GM04503 (cell line): ENCODE measurements at regions not wholly inside any gene's neighbourhood (a gene's known extent, or its start where the extent isn't known, plus 50 kb on each side); places are given as distances from the start of the nearest gene placed in this dataset.

ENCODE experiments used
- DNase-seq: peaks from one replicate; pipeline ENCODE4 v3.0.0-alpha.2; 2012; ENCODE audit warnings: low read depth

DNA sequence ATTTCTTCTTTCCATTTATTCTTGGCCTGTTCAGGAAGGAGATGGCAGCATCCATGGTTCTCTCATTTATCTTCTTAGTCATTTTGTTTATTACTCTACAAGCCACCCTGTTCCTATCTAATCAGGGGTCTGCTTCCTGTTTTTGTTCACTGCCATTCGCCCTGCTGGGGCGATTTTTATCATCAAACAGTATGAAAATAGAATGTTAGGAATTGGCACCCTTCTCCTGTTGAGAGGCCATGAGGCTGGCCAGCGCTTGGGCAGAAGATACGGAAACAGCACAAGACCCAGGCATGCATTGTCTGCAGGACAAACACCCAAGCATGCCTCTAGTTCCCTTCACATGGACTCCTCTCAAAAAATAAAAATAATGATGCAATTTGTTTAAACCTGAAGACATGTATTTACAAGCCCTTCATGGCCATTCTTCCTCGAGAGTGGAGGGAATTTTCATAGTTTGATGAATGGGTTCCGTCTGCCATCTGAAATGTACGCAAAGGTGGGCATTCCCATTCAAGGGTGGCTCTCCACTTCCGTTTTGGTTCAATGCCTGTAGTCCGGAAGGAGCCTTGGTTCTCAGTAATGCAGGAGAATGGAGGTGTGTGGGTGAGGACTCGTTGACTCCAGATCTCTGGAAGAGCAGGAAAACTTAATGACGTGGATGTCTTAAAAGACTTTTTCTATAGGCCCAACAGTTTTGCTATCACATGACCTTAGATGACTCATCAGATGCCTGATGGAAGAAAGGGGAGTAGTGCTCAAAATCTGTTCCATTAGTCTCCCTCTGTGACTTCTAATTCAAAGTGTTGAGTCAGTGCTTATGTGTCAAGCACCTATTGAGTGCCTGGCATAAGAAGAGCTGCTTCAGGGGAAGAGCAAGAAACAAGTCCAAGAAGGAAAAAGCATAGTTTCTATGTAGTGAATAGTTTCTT, 252.4 kb upstream of the TBX3 start:
- DNase-seq = no peak

DNA sequence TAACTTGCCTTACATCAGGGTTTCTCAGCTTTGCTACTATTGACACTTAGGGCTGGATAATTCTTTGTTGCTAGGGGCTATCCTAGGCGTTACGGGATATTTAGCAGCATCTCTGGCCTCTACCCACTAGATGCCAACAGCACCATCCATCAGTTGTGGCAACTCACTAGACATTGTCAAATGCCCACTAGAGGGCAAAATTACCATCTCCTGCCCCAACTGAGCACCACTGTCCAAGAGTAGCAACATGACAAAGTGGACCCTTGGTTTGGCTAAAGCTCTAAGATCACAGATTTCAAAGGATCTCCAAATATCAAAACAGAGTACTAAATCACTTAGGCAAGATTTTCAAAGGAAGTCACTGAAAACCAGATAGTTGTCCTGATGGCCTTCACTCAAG, 251.7 kb upstream of the TBX3 start:
- DNase-seq = no peak

DNA sequence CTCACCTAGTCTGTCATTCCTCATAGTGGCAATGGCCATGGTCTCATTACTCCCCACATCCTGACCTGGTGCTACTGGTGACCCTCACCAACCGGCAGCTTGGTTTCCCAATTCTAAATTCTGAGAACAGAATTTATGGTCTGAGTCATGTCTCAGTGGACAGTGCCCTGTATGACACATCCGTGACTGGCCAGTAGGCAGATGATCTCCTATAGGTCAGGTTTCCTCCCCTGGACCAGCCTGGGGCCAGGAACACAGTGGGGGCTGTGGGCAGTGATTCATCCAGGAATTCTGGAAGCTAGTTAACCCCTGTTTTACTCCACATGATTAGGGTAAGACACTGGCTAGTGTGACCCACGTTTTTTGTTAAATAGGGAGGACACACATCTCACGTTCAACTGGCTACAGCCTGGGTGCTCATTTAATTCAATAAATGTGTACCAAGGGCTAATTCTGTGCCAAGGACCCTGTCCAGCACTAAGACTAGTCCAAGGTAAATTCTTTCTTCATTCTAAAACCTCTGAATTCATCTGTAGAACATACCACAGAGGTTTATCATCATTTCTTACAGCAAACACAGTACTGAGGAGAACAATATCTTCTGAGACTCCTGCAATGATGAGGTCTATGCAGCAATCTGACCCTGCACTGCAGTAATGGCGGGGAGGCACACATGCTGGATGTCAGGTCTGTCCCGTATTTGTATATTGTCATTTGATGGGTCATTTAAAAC, 249.6 kb upstream of the TBX3 start:
- peak; percentile 86 for DNase-seq

DNA sequence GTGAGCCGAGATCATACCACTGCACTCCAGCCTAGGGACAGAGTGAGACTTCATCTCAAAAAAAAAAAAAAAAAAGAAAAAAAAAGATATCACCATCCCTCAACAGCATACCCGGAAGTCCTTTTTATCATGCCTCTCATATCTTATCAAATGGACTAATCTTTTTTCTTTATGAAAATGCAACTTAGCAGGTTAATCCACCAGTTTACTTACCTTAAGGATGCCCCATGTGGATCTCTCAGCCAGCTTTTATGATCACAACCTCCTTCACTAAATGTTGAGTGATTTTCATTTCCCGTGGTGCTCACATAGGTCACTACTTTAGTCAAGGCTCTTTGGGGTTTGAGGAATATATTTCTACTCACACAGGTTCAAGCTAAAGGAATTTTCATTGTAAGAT, 248.8 kb upstream of the TBX3 start:
- DNase-seq = no peak

DNA sequence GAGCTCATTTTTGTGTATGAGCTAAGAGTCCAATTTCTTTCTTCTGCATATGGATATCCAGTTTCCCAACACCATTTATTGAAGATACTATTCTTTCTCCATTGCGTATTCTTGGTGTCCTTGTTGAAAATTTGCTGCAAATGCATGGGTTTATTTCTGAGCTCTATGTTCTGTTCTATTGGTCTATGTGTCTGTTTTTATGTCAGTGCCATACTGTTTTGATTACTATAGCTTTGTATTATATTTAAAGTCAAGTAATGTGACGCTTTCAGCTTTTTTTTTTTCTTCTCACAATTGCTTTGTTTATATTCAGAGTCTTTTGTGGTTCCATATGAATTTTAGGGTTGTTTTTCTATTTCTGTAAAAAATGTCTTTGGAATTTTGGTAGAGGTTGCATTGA, 247.1 kb upstream of the TBX3 start:
- DNase-seq = no peak

DNA sequence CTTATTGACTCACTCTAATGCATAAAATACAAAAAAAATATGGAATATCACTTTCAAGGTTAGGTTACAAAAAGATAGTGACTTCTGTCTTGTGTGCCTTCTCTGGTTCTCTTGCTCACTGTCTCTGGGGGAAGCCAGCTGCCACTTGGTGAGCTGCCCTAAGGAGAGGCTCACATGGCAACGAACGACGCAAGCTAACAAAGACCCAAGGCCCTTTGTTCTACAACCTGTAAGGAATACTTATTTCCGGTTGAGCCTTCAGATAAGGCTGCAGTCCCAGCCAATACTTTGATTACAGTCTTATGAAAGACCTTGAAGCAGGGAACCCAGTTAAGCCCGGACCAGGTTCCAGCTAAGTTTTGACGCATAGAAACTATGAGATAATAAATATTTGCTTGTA, 242.4 kb upstream of the TBX3 start:
- DNase-seq = no peak

DNA sequence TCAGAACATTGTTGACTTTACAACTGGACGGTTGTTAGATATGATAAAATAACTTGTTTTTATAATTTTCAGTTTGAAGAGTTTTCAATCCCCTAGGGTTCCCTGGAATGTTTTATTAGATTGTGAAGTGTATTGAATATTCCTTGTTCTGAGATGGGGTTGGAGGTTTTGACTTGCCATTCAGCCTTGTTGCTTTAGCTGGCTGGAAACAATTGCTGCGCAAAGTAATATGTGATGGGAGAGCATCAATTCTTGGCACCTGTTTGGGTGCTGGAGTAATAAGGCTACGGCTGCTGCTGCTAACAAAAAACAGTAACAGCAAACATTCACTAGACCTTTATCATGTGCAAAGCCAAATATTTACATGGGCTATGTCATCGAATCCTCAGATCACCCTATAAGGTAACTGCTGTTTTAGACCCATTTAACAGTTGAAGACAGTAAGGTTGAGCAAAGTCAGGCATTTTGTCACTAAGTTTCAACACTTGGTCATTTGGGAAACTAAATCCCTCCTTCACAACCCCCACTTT, 241.0 kb upstream of the TBX3 start:
- DNase-seq = no peak

DNA sequence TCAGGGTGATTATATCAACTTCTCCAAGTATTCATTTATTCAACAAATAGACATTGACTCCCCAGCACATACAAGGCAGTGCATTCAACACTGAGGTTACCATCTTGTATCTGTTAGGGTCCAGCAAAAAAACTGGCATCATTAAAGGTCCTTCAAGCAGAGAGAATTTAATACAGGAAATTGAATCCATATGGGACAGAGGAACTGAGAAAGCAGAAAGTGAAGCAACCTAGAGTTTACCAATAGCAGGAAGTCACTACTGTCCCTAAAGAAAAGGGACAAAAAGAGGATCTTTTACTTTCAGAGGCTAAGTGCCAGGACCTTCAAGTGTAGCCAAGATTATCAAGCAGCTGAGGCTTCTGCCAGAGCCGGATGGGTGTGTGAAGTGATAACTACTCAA, 237.8 kb upstream of the TBX3 start:
- DNase-seq = no peak

DNA sequence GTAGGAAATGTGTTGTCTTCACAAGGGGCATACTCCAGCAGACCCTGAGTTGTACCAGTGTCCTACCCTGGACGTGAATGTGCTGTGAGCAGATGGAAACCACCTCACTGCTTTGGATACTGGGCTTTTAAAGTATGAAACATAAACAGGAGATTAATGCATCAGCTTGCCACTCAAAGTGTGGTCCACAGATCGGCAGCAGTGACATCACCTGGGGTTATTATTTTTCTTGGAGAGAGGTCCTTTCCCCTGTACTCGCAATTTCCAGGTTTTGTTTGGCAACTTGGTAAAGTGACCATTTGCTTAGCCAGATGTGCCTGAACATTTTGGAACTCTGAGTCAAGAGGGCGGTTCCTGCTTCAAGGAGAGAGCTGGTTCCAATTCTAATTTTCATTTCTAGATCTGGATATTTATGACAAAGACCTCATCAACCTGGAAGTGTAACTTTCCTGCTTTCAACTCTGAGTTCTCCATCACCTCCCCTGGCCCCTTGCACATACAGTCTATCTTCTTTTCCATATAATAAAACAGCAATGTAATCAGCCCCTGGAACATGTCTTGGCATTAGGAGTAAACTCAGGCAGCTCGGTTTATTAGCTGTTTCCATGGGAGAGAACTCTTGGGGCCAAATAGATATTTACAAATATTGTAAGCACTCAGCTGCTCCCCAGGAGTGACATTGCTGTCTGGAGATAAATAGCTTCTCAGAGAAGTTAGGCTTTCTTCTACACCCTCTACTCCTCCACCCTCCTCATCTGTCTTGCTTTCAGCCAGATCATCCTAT, 237.0 kb upstream of the TBX3 start:
- peak; percentile 53 for DNase-seq

DNA sequence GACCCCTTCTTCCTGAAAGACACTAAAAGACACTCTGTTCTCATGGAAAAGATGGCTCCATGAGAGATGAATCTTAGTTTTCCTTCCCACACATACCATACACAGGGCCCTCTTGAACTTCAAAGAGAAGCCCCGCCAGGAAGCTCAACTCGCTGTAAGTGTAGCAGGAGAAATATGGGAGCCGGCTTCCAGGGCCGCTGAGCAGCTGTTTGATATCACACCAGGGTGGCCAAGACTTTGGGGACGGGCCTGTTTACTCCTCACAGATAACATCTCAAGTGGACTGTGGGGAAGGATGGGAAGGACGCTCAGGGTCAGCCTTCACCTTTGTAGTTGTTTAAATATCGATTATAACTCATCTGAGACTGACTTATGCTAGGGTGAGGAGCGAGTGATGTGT, 235.5 kb upstream of the TBX3 start:
- no peak for DNase-seq

DNA sequence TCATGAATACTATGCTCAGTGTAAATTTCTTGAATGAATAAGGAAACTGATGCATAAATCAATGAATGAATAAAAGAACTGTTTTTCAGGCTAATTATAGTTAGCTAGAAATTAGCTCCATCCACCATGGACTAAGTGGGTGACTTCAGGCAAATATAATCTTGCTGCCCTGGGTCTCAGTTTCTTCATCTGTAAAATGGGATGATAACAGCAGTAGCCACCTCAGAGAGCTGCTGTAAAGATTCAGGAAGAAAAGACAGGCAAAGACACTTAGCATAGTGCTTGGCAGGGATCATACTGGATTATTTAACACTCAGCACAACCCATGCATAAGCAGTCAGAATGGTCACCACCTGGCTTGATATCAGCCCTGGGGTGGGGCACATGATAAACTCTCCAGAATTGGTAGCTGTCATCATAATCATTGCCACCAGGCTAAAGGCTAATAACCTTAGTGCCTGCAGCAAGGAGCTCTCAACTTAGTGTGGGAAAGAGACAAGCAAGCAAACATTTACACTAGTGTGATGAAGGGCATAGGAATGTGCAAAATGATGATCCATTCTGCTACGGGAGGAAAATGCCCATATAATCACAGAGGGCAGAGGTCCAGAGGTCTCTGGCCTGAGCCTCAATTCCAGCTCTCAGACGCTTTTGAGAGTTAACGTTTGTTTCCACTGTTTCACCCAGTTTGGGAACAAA, 234.7 kb upstream of the TBX3 start:
- DNase-seq = peak; percentile 92

DNA sequence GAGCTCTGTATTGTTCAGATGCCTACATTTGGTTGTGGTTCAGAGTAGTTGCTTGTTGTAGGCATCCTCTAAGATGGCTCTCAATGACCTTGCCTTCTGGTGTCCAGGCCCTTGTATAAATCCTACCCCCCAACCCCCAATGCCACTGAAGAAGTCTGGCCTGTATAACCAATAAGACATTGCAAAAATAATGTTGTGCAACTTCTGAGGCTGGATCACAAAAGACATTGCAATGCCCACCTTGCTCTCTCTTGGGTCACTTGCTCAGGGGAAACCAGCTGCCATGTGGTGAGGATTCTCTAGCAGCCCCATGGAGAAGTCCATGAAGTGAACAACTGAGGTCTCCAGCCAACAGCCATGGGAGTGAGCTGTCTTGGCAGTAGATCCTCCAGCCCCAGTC, 234.0 kb upstream of the TBX3 start:
- no peak for DNase-seq

DNA sequence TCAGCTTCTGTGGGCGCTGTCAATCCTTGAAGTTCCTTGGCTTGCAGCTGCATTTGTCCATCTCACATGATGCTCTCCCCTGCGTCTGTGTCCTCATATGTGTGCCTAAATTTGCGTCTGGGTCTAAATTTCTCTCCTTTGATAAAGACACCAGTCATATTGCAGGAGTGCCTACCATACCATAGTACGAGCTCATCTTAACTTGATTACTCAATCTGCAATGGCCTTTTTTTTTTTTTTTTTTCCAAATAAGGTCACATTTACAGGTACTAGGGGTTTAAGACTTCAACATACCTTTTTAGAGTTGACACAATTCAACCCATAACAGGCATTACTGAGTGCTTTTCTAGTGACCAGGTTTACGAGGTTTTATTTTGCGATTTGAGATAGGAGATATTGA, 233.3 kb upstream of the TBX3 start:
- DNase-seq = no peak

DNA sequence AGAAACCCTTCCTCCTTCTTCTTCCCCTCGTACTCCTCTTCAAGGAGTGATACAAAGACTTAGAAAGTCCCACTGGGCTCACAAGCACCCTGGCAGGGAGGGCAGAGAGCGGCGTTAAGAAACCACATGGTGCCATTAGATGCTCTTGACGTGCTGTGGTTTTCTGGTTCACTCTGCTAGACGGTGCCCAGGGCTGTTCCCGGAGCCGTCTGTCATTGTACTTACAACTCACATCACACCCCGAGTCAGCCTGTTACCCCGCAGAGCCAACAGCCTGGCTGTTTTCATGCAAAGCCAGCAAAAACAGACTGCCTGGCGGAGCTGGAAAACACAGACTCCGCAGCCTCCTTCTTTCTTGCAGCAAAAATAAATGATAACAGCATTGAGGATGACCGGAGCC, 232.6 kb upstream of the TBX3 start:
- DNase-seq = no peak

DNA sequence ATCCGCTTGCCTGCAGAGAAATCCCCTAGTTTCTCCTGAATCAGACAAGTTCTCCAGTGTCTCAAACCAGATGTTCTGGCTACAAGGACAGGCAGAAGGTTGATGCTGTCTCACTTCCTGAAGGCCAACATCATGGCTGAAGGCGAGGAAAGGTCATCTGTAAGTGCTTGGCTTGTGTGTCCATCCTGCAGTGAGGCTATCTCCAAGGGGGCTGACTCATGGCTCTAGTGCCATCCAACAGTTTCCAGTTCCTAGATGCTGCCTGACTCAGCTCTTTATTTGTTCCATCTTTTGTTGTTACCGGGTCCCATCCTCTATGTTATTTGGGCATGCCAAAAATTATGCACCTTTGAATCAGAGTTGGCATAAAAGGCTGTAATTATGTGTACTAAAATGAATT, 232.1 kb upstream of the TBX3 start:
- peak; percentile 84 for DNase-seq

DNA sequence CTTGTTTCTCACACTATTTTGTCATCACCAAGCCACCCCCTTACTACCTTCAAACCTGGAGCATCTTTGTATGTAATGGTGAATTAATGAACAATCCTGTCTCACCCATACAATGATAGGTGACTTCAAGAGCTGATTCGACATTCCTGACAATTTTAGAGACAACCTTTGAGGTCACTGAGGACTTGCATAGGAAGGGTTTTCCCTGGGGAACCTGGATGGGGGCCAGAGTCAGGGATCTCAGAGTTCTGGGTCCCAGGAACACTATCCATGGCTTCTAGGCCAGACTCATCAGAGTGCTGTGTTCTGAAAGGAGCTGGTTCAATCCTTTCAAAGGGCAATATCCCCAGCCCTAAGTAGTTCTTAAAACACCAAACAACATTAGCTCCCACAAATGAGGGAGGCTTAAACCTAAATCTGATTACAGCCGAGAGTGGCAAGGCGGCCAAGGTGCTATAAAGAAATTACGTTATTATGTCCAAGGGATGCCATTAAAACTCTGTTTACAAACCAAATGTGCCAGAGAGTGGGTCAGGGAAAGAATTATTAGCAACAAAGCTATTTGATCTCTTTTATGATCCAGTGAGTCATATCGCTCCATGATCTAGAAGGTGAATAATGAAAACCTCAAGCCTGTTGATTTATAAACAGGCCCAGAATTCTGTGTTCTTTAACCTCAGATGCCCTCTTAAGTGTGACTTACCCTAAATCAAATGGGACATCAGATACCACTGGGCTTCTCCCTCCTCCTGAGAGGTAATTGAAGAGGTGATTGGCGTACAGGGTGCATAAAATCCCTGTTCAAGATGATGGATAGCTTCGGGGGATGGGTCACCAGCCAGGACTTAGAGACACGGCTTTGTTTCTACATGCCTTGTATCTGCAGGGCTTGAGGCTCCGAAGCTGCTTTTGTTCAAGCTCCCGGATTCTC, 230.2 kb upstream of the TBX3 start:
- peak; percentile 69 for DNase-seq

DNA sequence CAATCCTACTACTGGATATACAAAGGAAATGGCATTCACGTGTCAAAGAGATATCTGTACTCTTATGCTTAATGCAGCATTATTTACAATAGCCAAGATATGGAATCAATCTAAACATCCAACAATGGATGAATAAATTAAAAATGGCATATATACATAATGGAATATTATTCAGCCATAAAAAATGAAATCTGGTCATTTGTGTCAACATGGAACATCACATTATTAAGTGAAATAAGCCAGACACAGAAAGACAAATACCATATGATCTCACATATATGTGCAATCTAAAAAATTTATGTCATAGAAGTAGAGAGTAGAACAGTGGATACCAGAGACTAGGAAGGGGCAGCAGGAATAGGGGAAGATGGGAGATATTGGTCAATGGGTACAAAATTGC, 228.8 kb upstream of the TBX3 start:
- DNase-seq = no peak

DNA sequence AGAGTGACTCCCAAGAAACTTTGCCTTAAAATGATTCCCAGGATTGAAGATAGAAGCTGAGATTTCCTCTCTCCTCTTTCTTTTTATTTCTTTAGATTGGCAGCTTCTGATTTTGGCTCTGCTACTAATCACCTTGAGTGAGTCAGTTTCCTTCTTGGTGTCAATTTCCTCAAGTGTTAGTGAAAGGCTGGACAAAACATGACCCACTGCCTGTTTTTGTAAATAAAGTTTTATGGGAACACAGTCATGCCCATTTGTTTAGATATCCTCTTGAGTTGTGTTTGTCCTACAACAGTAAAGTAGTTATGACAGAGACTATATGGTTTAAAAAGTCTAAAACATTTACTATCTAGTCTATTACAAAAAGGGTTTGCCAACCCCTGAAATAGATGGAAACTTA, 227.2 kb upstream of the TBX3 start:
- DNase-seq = no peak

DNA sequence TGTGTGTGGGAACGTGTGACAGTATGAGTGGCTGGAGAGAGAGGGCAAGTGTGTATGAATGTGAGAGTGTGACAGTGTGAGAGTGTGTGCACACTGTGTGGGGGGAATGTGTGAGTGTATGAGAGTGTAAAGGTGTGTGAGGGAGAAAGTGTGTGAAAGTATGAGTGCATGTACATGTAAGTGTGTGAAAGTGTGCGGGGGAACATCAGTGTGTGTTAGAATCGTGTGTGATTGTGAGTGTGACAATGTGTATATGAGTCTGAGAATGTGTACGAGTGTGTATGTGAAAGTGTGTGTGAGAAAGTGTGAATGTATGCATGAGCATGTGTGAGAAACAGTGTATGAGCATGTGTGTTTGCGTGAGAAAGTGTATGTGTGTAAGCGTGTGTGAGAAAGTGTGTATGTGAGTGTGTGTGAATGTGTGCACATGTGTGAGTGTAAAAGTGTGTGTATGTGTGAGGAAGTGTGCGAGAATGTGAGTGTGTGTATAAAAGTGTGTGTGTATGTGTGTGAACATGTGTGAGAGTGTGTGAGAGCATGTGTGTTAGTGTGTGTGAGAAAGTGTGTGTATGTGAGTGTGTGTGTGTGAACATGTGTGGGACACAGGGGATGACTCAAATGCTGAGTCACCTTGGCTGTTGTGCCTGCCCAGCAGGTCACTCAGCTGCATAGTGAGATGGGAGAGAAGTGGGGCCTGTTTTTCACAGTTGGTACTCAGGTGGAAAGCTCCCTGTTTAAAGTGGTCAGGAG, 220.5 kb upstream of the TBX3 start:
- no peak for DNase-seq
